Spleen (tissue), 11 donors: ENCODE measurements at regions not wholly inside any gene's neighbourhood (a gene's known extent, or its start where the extent isn't known, plus 50 kb on each side); places are given as distances from the start of the nearest gene placed in this dataset.

Experiments
- DNase-seq: peaks from one replicate; pipeline ENCODE4 v3.0.0-alpha.2; 2020
- H3K27ac ChIP-seq, 8 donors: fragments of 200-600 bp; sonication (generic) in 7 of 8; 1 replicate in 4 of 8; 2 replicates in 4 of 8; pipeline versions ENCODE4 v1.5.0 to v1.8.0; 2016 to 2021; ENCODE audit warnings: inconsistent platforms in 4 of 8, mild to moderate bottlenecking in 4 of 8, moderate library complexity in 1 of 8
- H3K27me3 ChIP-seq, 7 donors: fragments of 200-600 bp; sonication (generic) in 6 of 7; replicated peaks in 1 of 7; 1 replicate in 4 of 7; 2 replicates in 3 of 7; pipeline versions ENCODE4 v1.5.0 to v1.8.0; 2016 to 2021; ENCODE audit warnings: inconsistent platforms in 3 of 7, mild to moderate bottlenecking in 1 of 7
- H3K36me3 ChIP-seq, 6 donors: fragments of 200-600 bp; sonication (generic) in 5 of 6; 1 replicate in 4 of 6; 2 replicates in 2 of 6; pipeline versions ENCODE4 v1.5.0 to v1.8.0; 2016 to 2021; ENCODE audit warnings: inconsistent platforms in 2 of 6
- H3K4me1 ChIP-seq, 6 donors: fragments of 200-600 bp; sonication (generic) in 5 of 6; 1 replicate in 3 of 6; 2 replicates in 3 of 6; pipeline versions ENCODE4 v1.5.0 to v1.8.0; 2016 to 2021; ENCODE audit warnings: inconsistent platforms in 3 of 6
- H3K4me3 ChIP-seq, 8 donors: fragments of 200-600 bp; sonication (generic) in 7 of 8; 1 replicate in 4 of 8; 2 replicates in 4 of 8; pipeline versions ENCODE4 v1.5.0 to v1.8.0; 2016 to 2021; ENCODE audit warnings: inconsistent platforms in 4 of 8, mild to moderate bottlenecking in 4 of 8, moderate library complexity in 2 of 8
- H3K9me3 ChIP-seq, 8 donors: fragments of 200-600 bp; sonication (generic) in 7 of 8; 1 replicate in 4 of 8; 2 replicates in 4 of 8; pipeline versions ENCODE4 v1.5.0 to v1.8.0; 2016 to 2021; ENCODE audit warnings: inconsistent platforms in 4 of 8
- POLR2A ChIP-seq, 3 donors: fragments of 450-650 bp; IDR thresholded peaks; one replicate each; pipeline ENCODE4 v1.5.1; 2017; ENCODE audit warnings: antibody characterized with exemption in 3 of 3, mild to moderate bottlenecking in 1 of 3
- POLR2AphosphoS5 ChIP-seq, 3 donors: sonication (generic); formaldehyde crosslinking; IDR thresholded peaks; one replicate each; pipeline ENCODE4 v1.5.1; 2017; ENCODE audit warnings: antibody characterized with exemption in 3 of 3
- WGBS, 5 donors: extraction: QIAGEN DNeasy Blood & Tissue Kit in 3 of 5; methylation state at CpG; one replicate each; pipeline versions ENCODE4 v1.1.5 to v1.1.7; 2013 to 2018; 5-methylcytosine and 5-hydroxymethylcytosine counted together
- intact Hi-C: fragments of 100-400 bp; cut with DNase I; formaldehyde crosslinking; loops from one replicate; pipeline ENCODE4 v1.15.0; 2023; ENCODE audit warnings: low total_unique reads
- TF ChIP-seq, protein P1 (sequence below), 11 experiments: fragments of 200-600 bp in 7 of 11; fragments of 450-650 bp in 4 of 11; sonication (generic) in 4 of 11; IDR thresholded peaks in 8 of 11; conservative IDR thresholded peaks in 3 of 11; 1 replicate in 7 of 11; 2 replicates in 4 of 11; pipeline versions ENCODE4 v1.4.0 to v1.8.0; 2016 to 2021; ENCODE audit warnings: antibody characterized with exemption in 11 of 11, inconsistent platforms in 4 of 11, mild to moderate bottlenecking in 1 of 11
- donor health status: healthy with polysubstance abuse.
- donor health status: DM: no; HTN: no; CAD: no; lungs with moderate emphysema.
- donor health status: DM: no; HTN: no; CAD: no.
- donor health status: Bipolar disorder and iron deficiency.
- donor health status: healthy.
- donor health status: DM: no; HTN: no; CAD: no.
- donor health status: DM: yes; HTN: yes; CAD: no.

DNA sequence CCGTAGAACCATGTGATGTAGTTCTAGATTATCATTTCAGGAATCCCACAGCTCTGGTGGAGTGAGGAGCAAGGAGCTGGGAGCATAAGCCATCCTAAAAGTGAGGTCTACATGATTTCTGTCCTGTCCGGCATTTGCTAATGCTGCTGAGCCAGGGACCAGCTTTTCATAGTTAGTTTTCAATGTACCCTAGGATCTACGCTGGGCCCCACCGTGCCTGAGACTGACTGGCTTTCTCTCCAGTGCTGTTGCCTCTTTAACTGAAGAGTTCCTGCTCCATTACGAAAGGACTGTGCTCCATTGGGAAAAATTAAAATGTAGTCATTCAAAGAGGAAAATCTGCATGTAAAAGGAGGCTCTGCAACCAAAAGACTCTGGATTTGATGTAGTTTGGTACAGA is 634.8 kb downstream of the DMRTA1 start:
- DNase-seq = no peak

DNA sequence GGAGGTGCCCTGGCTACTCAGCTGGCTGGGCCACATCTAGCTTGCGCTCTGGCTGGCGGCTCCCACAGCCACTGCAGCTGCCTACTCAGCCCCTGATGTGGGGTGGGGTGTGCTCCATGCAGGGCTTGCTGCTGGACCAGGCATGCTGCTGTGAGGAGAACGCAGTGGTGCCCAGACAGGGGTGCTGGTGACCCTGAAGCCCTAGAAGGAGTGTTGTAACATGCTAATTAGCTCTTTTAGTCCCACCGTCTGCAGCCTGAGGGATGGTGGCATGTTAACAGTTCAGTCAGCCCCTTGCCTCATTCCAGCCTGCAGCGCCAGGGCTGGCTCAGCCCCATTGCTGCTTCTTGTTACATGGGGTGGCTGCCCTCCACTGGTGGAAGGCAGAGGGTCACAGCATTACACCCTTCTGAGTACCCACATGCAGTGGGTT is 642.3 kb downstream of the DMRTA1 start:
- no peak for TF ChIP-seq POLR2AphosphoS5 (IDR thresholded peaks at IDR 0.05)
- TF ChIP-seq, protein P1, sequence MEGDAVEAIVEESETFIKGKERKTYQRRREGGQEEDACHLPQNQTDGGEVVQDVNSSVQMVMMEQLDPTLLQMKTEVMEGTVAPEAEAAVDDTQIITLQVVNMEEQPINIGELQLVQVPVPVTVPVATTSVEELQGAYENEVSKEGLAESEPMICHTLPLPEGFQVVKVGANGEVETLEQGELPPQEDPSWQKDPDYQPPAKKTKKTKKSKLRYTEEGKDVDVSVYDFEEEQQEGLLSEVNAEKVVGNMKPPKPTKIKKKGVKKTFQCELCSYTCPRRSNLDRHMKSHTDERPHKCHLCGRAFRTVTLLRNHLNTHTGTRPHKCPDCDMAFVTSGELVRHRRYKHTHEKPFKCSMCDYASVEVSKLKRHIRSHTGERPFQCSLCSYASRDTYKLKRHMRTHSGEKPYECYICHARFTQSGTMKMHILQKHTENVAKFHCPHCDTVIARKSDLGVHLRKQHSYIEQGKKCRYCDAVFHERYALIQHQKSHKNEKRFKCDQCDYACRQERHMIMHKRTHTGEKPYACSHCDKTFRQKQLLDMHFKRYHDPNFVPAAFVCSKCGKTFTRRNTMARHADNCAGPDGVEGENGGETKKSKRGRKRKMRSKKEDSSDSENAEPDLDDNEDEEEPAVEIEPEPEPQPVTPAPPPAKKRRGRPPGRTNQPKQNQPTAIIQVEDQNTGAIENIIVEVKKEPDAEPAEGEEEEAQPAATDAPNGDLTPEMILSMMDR (IDR thresholded peaks at IDR 0.05 in 8 of 11, conservative IDR thresholded peaks at IDR 0.05 in 3 of 11) = no peak
- no peak for TF ChIP-seq POLR2A (IDR thresholded peaks at IDR 0.05)
- intact Hi-C loops = no loop called here
- no peaks in the 10 kb centered on the region for H3K27me3 ChIP-seq
- H3K36me3 ChIP-seq = no peaks in the 10 kb centered on the region
- peaks cover 0 to 29% (median 11%) of the 10 kb centered on the region in 8 donors for H3K9me3 ChIP-seq
- no peak overlapping the region for H3K4me3 ChIP-seq
- H3K27ac ChIP-seq = no peak overlapping the region
- peak; percentile 70 for DNase-seq
- H3K4me1 ChIP-seq = no peaks in the 10 kb centered on the region
- WGBS, 5 donors = 79 to 90% (median 83%) methylated on average over 5 of the region's 5 CpGs

More for the DNA sequence above, 634.8 kb downstream of the DMRTA1 start:
- WGBS, 5 donors = 79 to 89% (median 83%) methylated on average over 5 of the region's 5 CpGs
- H3K9me3 ChIP-seq = peaks cover 0 to 14% (median under 1%) of the 10 kb centered on the region in 8 donors
- H3K4me1 ChIP-seq = no peaks in the 10 kb centered on the region
- TF ChIP-seq POLR2A (IDR thresholded peaks at IDR 0.05) (no peak), POLR2AphosphoS5 (IDR thresholded peaks at IDR 0.05) (no peak)
- TF ChIP-seq, protein P1 (IDR thresholded peaks at IDR 0.05 in 8 of 11, conservative IDR thresholded peaks at IDR 0.05 in 3 of 11) = no peak
- intact Hi-C loops = no loop called here
- H3K36me3 ChIP-seq = no peaks in the 10 kb centered on the region
- H3K27ac ChIP-seq = no peak overlapping the region
- H3K4me3 ChIP-seq = no peak overlapping the region
- no peaks in the 10 kb centered on the region for H3K27me3 ChIP-seq

DNA sequence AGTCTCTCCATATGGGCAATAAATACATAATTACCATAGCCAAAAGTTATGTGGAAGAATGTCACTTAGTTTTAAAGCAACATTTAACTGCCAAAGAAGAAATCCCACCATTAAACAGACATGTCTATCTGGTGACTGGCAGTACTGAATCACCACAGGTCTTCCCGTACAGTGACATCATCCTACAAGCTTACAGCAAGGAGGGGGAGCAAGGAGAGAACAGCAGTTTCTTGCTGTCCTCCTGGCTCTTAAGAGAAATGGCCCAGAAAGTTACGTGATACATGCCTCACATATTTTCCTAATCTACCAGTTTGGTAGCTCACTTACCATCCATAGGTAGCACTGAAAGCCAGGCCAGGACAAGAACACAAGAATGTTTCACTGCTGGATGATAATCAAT is 671.0 kb downstream of the DMRTA1 start:
- intact Hi-C loops = no loop called here
- Histone ChIP-seq H3K27me3 (no peaks in the 10 kb centered on the region), H3K4me1 (no peaks in the 10 kb centered on the region), H3K4me3 (no peak overlapping the region), H3K9me3 (no peaks in the 10 kb centered on the region), H3K36me3 (no peaks in the 10 kb centered on the region), H3K27ac (no peak overlapping the region)
- TF ChIP-seq, protein P1 (IDR thresholded peaks at IDR 0.05 in 8 of 11, conservative IDR thresholded peaks at IDR 0.05 in 3 of 11) = no peak
- no peak for TF ChIP-seq POLR2A (IDR thresholded peaks at IDR 0.05)
- TF ChIP-seq POLR2AphosphoS5 (IDR thresholded peaks at IDR 0.05) = no peak
- DNase-seq = no peak
- 70 to 86% (median 80%) methylated on average over 2 of the region's 2 CpGs for WGBS, 5 donors

DNA sequence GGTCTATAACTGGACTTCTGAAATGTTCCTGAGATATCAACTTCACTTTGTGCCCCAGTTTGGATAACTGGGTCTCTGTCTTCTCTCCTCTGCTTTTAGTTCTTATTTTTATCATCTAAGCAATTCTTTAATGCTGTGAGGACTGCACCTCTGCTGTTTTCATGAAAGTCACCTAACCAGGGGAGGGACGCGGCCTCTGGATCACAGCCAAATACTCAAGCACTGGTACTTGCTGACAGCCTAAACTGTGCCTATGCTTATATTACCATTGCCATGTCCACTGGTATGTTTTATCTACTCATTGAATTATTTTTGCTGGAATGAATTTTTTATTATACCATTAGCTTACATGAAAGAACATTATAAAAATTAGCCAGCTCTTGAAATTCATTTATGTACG is 674.0 kb downstream of the DMRTA1 start:
- no peaks in the 10 kb centered on the region for H3K36me3 ChIP-seq
- H3K9me3 ChIP-seq = no peaks in the 10 kb centered on the region
- H3K27ac ChIP-seq = no peak overlapping the region
- TF ChIP-seq, protein P1 (IDR thresholded peaks at IDR 0.05 in 8 of 11, conservative IDR thresholded peaks at IDR 0.05 in 3 of 11) = no peak
- TF ChIP-seq POLR2A (IDR thresholded peaks at IDR 0.05) (no peak), POLR2AphosphoS5 (IDR thresholded peaks at IDR 0.05) (no peak)
- H3K4me3 ChIP-seq = no peak overlapping the region
- no peak for DNase-seq
- 88 to 98% (median 96%) methylated on average over 3 of the region's 3 CpGs for WGBS, 5 donors
- intact Hi-C loops = no loop called here
- H3K27me3 ChIP-seq = no peaks in the 10 kb centered on the region
- no peaks in the 10 kb centered on the region for H3K4me1 ChIP-seq
